ENCODE measurements at regions not wholly inside any gene's neighbourhood (a gene's known extent, or its start where the extent isn't known, plus 50 kb on each side); places are given as distances from the start of the nearest gene placed in this dataset.

- intact Hi-C loops (cut with micrococcal nuclease; ENCODE audit: unreplicated experiment) = no loop called here
- H3K36me3 ChIP-seq (ENCODE audit: insufficient read depth, low read length) = no peaks in the 10 kb centered on the region
- TF ChIP-seq CTCF (conservative IDR thresholded peaks at IDR 0.05; ENCODE audit: low read length) (no peak), EZH2phosphoT487 (IDR thresholded peaks at IDR 0.05; ENCODE audit: borderline replicate concordance, low read depth, low read length) (no peak)
- H3K4me2 ChIP-seq (ENCODE audit: low read length) = no peak overlapping the region
- H3K27ac ChIP-seq (ENCODE audit: low read depth, low read length, poor library complexity, severe bottlenecking) = no peak overlapping the region
- BruUV-seq (replicated peaks) = no TSS peak
- H4K20me1 ChIP-seq (ENCODE audit: insufficient read depth, low read length) = no peaks in the 10 kb centered on the region
- no peak overlapping the region for H2AFZ ChIP-seq (ENCODE audit: low read length)
- no peaks in the 10 kb centered on the region for H3K4me1 ChIP-seq (ENCODE audit: insufficient read depth, low read length, poor library complexity, severe bottlenecking)
- no peaks in the 10 kb centered on the region for H3K9me2 ChIP-seq (ENCODE audit: insufficient read depth, low read length)
- no peaks in the 10 kb centered on the region for H3K79me2 ChIP-seq (ENCODE audit: insufficient read depth, low read depth, low read length)
- ChIA-PET CTCF (ENCODE audit: unreplicated experiment) (no interaction called here), POLR2A (no interaction called here)
- no peak overlapping the region for H3K4me3 ChIP-seq (ENCODE audit: low read depth, low read length, poor library complexity, severe bottlenecking)
- no peaks in the 10 kb centered on the region for H3K9me3 ChIP-seq (ENCODE audit: low read length)
- no peak for DNase-seq (ENCODE audit: low spot score)
Measured at GRCh38 chr2:12795851-12796250, 79.1 kb downstream of the TRIB2 start.

GRCh38 chr2:12796657-12797056 lies 79.9 kb downstream of the TRIB2 start:
- ChIA-PET CTCF (ENCODE audit: unreplicated experiment) (no interaction called here), POLR2A (no interaction called here)
- H3K79me2 ChIP-seq (ENCODE audit: insufficient read depth, low read depth, low read length) = no peaks in the 10 kb centered on the region
- no peaks in the 10 kb centered on the region for H3K9me3 ChIP-seq (ENCODE audit: low read length)
- intact Hi-C loops (cut with micrococcal nuclease; ENCODE audit: unreplicated experiment) = no loop called here
- no peaks in the 10 kb centered on the region for H4K20me1 ChIP-seq (ENCODE audit: insufficient read depth, low read length)
- H3K27ac ChIP-seq (ENCODE audit: low read depth, low read length, poor library complexity, severe bottlenecking) = no peak overlapping the region
- no peaks in the 10 kb centered on the region for H3K9me2 ChIP-seq (ENCODE audit: insufficient read depth, low read length)
- H3K4me2 ChIP-seq (ENCODE audit: low read length) = no peak overlapping the region
- no TSS peak for BruUV-seq (replicated peaks)
- H2AFZ ChIP-seq (ENCODE audit: low read length) = no peak overlapping the region
- no peaks in the 10 kb centered on the region for H3K36me3 ChIP-seq (ENCODE audit: insufficient read depth, low read length)
- H3K4me3 ChIP-seq (ENCODE audit: low read depth, low read length, poor library complexity, severe bottlenecking) = no peak overlapping the region
- TF ChIP-seq EZH2phosphoT487 (IDR thresholded peaks at IDR 0.05; ENCODE audit: borderline replicate concordance, low read depth, low read length) (no peak), CTCF (conservative IDR thresholded peaks at IDR 0.05; ENCODE audit: low read length) (no peak)
- no peaks in the 10 kb centered on the region for H3K4me1 ChIP-seq (ENCODE audit: insufficient read depth, low read length, poor library complexity, severe bottlenecking)
- DNase-seq (ENCODE audit: low spot score) = no peak

- TF ChIP-seq EZH2phosphoT487 (IDR thresholded peaks at IDR 0.05; ENCODE audit: borderline replicate concordance, low read depth, low read length) (no peak), CTCF (conservative IDR thresholded peaks at IDR 0.05; ENCODE audit: low read length) (no peak)
- H3K79me2 ChIP-seq (ENCODE audit: insufficient read depth, low read depth, low read length) = no peaks in the 10 kb centered on the region
- intact Hi-C loops (cut with micrococcal nuclease; ENCODE audit: unreplicated experiment) = no loop called here
Measured at GRCh38 chr2:12797815-12798214, 81.1 kb downstream of the TRIB2 start.

More at GRCh38 chr2:12797815-12798214, 81.1 kb downstream of the TRIB2 start:
- POLR2A ChIA-PET = no interaction called here
- no peaks in the 10 kb centered on the region for H4K20me1 ChIP-seq (ENCODE audit: insufficient read depth, low read length)
- H3K9me3 ChIP-seq (ENCODE audit: low read length) = no peaks in the 10 kb centered on the region
- H3K36me3 ChIP-seq (ENCODE audit: insufficient read depth, low read length) = no peaks in the 10 kb centered on the region
- H3K27ac ChIP-seq (ENCODE audit: low read depth, low read length, poor library complexity, severe bottlenecking) = no peak overlapping the region
- H3K9me2 ChIP-seq (ENCODE audit: insufficient read depth, low read length) = no peaks in the 10 kb centered on the region
- DNase-seq (ENCODE audit: low spot score) = no peak
- no peak overlapping the region for H3K4me2 ChIP-seq (ENCODE audit: low read length)
- CTCF ChIA-PET (ENCODE audit: unreplicated experiment) = no interaction called here
- no peak overlapping the region for H3K4me3 ChIP-seq (ENCODE audit: low read depth, low read length, poor library complexity, severe bottlenecking)
- H3K4me1 ChIP-seq (ENCODE audit: insufficient read depth, low read length, poor library complexity, severe bottlenecking) = no peaks in the 10 kb centered on the region
- no peak overlapping the region for H2AFZ ChIP-seq (ENCODE audit: low read length)
- BruUV-seq (replicated peaks) = no TSS peak
